ENCODE measurements at regions not wholly inside any gene's neighbourhood (a gene's known extent, or its start where the extent isn't known, plus 50 kb on each side); places are given as distances from the start of the nearest gene placed in this dataset.

DNA sequence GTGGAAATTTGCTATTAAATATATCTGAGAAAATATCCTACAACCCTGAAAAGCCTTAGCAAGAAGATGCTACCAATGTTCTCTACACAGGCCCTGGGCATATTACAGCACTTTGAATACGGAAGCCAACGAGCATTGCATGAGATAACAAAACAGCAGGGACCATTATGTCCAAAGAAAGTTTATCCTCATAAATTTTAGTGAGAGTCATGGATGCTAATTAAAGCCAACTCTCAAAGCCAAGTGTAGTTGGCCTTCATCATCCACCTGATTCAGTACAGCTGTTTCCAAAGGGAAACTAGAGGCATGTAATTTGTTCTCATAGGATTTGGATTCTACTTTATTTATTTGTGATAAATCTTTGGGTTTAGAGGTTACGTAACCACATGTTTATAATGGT lies 564.8 kb downstream of the RFPL4B start:
- Histone ChIP-seq H3K9me1 (replicated peaks; ENCODE audit: control insufficient read depth, extremely low read depth, insufficient read depth, low read length) (no peaks in the 10 kb centered on the region), H3K79me2 (ENCODE audit: control insufficient read depth, insufficient read depth, low read length) (no peaks in the 10 kb centered on the region), H2AFZ (ENCODE audit: low read depth, low read length) (no peak overlapping the region), H3K4me2 (ENCODE audit: insufficient read depth, low read length) (no peak overlapping the region), H3K9me3 (replicated peaks; ENCODE audit: control insufficient read depth, insufficient read depth, low read length) (no peaks in the 10 kb centered on the region), H4K20me1 (replicated peaks; ENCODE audit: control insufficient read depth, extremely low read depth, insufficient read depth, low read length) (no peaks in the 10 kb centered on the region), H3K36me3 (ENCODE audit: control insufficient read depth in 2 of 2, extremely low read depth in 1 of 2, insufficient read depth in 2 of 2, low read length in 2 of 2) (no peaks in the 10 kb centered on the region), H3K27me3 (ENCODE audit: control insufficient read depth in 2 of 2, insufficient read depth in 2 of 2, low read length in 2 of 2) (no peaks in the 10 kb centered on the region), H3K27ac (ENCODE audit: insufficient read depth, low read depth, low read length) (no peak overlapping the region), H3K4me3 (replicated peaks in 1 of 3; ENCODE audit: insufficient read depth in 1 of 3, low read depth in 1 of 3, low read length in 3 of 3) (no peak overlapping the region), H3K9ac (replicated peaks; ENCODE audit: extremely low read depth, insufficient read depth, low read length) (no peak overlapping the region), H3K4me1 (ENCODE audit: control insufficient read depth, extremely low read depth, insufficient read depth, low read length) (peaks cover 12% of the 10 kb centered on the region)
- no peak for FAIRE-seq
- no peak for TF ChIP-seq POLR2A (IDR thresholded peaks at IDR 0.05; ENCODE audit: low read depth, low read length)
- TF ChIP-seq FOS (IDR thresholded peaks at IDR 0.05; ENCODE audit: borderline replicate concordance, insufficient read depth, low read length), result no peak
- TF ChIP-seq, protein P1, sequence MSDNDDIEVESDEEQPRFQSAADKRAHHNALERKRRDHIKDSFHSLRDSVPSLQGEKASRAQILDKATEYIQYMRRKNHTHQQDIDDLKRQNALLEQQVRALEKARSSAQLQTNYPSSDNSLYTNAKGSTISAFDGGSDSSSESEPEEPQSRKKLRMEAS (IDR thresholded peaks at IDR 0.05; ENCODE audit: insufficient read depth, insufficient read length), result no peak
- TF ChIP-seq MYC (IDR thresholded peaks at IDR 0.05; ENCODE audit: low read depth, low read length), result no peak
- no peak for TF ChIP-seq EZH2 (IDR thresholded peaks at IDR 0.05; ENCODE audit: borderline replicate concordance, low read depth, low read length, severe bottlenecking)
- TF ChIP-seq POLR2AphosphoS5 (IDR thresholded peaks at IDR 0.05; ENCODE audit: insufficient read depth, low read depth, low read length), result no peak
- TF ChIP-seq, protein P2, sequence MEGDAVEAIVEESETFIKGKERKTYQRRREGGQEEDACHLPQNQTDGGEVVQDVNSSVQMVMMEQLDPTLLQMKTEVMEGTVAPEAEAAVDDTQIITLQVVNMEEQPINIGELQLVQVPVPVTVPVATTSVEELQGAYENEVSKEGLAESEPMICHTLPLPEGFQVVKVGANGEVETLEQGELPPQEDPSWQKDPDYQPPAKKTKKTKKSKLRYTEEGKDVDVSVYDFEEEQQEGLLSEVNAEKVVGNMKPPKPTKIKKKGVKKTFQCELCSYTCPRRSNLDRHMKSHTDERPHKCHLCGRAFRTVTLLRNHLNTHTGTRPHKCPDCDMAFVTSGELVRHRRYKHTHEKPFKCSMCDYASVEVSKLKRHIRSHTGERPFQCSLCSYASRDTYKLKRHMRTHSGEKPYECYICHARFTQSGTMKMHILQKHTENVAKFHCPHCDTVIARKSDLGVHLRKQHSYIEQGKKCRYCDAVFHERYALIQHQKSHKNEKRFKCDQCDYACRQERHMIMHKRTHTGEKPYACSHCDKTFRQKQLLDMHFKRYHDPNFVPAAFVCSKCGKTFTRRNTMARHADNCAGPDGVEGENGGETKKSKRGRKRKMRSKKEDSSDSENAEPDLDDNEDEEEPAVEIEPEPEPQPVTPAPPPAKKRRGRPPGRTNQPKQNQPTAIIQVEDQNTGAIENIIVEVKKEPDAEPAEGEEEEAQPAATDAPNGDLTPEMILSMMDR (IDR thresholded peaks at IDR 0.05; ENCODE audit: extremely low read depth in 1 of 2, insufficient read depth in 1 of 2, low read depth in 1 of 2, low read length in 2 of 2), result no peak
- no peak for TF ChIP-seq GATA2 (IDR thresholded peaks at IDR 0.05; ENCODE audit: insufficient read depth, insufficient read length, low read depth, low read length)
- TF ChIP-seq JUN (IDR thresholded peaks at IDR 0.05; ENCODE audit: borderline replicate concordance, insufficient read depth, insufficient read length, low read depth), result no peak
- BruUV-seq (replicated peaks), result no TSS peak
- intact Hi-C loops (cut with micrococcal nuclease), result no loop called here
- POLR2A ChIA-PET, result no interaction called here
- dilution Hi-C loops (cut with MboI; ENCODE audit: extremely low pct_ligation_motif_present, low sequenced_read_pairs), result no loop called here
- CTCF ChIA-PET, result interaction anchor here (1.1 to 1.7 kb wide), 2 partner anchors 17 to 22 kb away, joined by 3 to 4 read pairs; no protein-coding TSS in a partner anchor
- DNase-seq (ENCODE audit: low read depth, low spot score), result no peak

All from endothelial cell of umbilical vein (primary cell).